Mesenchymal stem cell (in vitro differentiated cells and primary cell): ENCODE measurements at regions not wholly inside any gene's neighbourhood (a gene's known extent, or its start where the extent isn't known, plus 50 kb on each side); places are given as distances from the start of the nearest gene placed in this dataset.
A peak's percentile ranks its signal among the peaks of the same experiment; 100 is the strongest.

Source experiments
- DNase-seq: peaks from one replicate; pipeline ENCODE4 v3.0.0-alpha.2; 2013
- H2AFZ ChIP-seq: one replicate; pipeline ENCODE4 v1.6.1; 2013; ENCODE audit warnings: low read depth, mild to moderate bottlenecking, control low read depth, inconsistent platforms, low read length, moderate library complexity
- H2AK5ac ChIP-seq: 2 replicates; pipeline ENCODE4 v1.6.1; 2013; ENCODE audit warnings: low read length, moderate library complexity, mild to moderate bottlenecking, inconsistent platforms; ENCODE audit not compliant: severe bottlenecking
- H2BK120ac ChIP-seq: one replicate; pipeline ENCODE4 v1.6.1; 2013; ENCODE audit warnings: low read depth, mild to moderate bottlenecking, inconsistent platforms, low read length, moderate library complexity
- H2BK12ac ChIP-seq, 2 experiments: one replicate each; pipeline ENCODE4 v1.6.1; 2013; ENCODE audit warnings: inconsistent platforms in 2 of 2, low read length in 2 of 2, mild to moderate bottlenecking in 2 of 2, moderate library complexity in 2 of 2, control low read depth in 1 of 2
- H2BK15ac ChIP-seq: one replicate; pipeline ENCODE4 v1.6.1; 2013; ENCODE audit warnings: mild to moderate bottlenecking, low read depth, inconsistent platforms; ENCODE audit not compliant: poor library complexity, severe bottlenecking
- H2BK5ac ChIP-seq: 2 replicates; pipeline ENCODE4 v1.6.1; 2013; ENCODE audit warnings: low read depth, mild to moderate bottlenecking, low read length, control low read depth, inconsistent platforms; ENCODE audit not compliant: poor library complexity, severe bottlenecking
- H3K14ac ChIP-seq, 2 experiments: one replicate each; pipeline ENCODE4 v1.6.1; 2013; ENCODE audit warnings: inconsistent platforms in 2 of 2, low read length in 2 of 2, control low read depth in 1 of 2, mild to moderate bottlenecking in 1 of 2, moderate library complexity in 1 of 2
- H3K18ac ChIP-seq, 2 experiments: one replicate each; pipeline ENCODE4 v1.6.1; 2013; ENCODE audit warnings: inconsistent platforms in 2 of 2, low read length in 2 of 2, control low read depth in 1 of 2, low read depth in 1 of 2, mild to moderate bottlenecking in 1 of 2
- H3K23ac ChIP-seq, 2 experiments: one replicate each; pipeline ENCODE4 v1.6.1; 2013; ENCODE audit warnings: inconsistent platforms in 2 of 2, low read length in 2 of 2, mild to moderate bottlenecking in 2 of 2, moderate library complexity in 2 of 2, control low read depth in 1 of 2
- H3K27ac ChIP-seq: 2 replicates; pipeline ENCODE4 v1.5.1; 2013; ENCODE audit warnings: mild to moderate bottlenecking, moderate library complexity, low read length, control low read depth, inconsistent platforms; ENCODE audit not compliant: poor library complexity, severe bottlenecking
- H3K27me3 ChIP-seq, 2 experiments: 2 replicates each; pipeline versions ENCODE4 v1.6.1 to v1.7.0; 2013; ENCODE audit warnings: low read length in 2 of 2, mild to moderate bottlenecking in 2 of 2, moderate library complexity in 2 of 2, control low read depth in 1 of 2, inconsistent platforms in 1 of 2; ENCODE audit not compliant: control insufficient read depth in 1 of 2, insufficient read depth in 1 of 2
- H3K36me3 ChIP-seq, 2 experiments: 2 replicates each; pipeline versions ENCODE4 v1.6.1 to v1.7.0; 2013; ENCODE audit warnings: low read length in 2 of 2, control low read depth in 1 of 2, inconsistent platforms in 1 of 2, low read depth in 1 of 2, mild to moderate bottlenecking in 1 of 2; ENCODE audit not compliant: insufficient read depth in 2 of 2, control insufficient read depth in 1 of 2
- H3K4ac ChIP-seq, 2 experiments: one replicate each; pipeline ENCODE4 v1.6.1; 2013; ENCODE audit warnings: inconsistent platforms in 2 of 2, low read length in 2 of 2, mild to moderate bottlenecking in 2 of 2, moderate library complexity in 2 of 2, control low read depth in 1 of 2, low read depth in 1 of 2
- H3K4me1 ChIP-seq: 2 replicates; pipeline ENCODE4 v1.6.1; 2013; ENCODE audit warnings: low read depth, low read length, control low read depth; ENCODE audit not compliant: control insufficient read depth, insufficient read depth
- H3K4me2 ChIP-seq: 2 replicates; pipeline ENCODE4 v1.6.1; 2013; ENCODE audit warnings: low read length, mild to moderate bottlenecking, inconsistent platforms; ENCODE audit not compliant: poor library complexity, severe bottlenecking
- H3K4me3 ChIP-seq, 2 experiments: 2 replicates each; pipeline versions ENCODE4 v1.5.1 to v1.7.0; 2013; ENCODE audit warnings: low read length in 2 of 2, mild to moderate bottlenecking in 2 of 2, control low read depth in 1 of 2, low read depth in 1 of 2; ENCODE audit not compliant: insufficient read depth in 1 of 2
- H3K79me1 ChIP-seq: replicated peaks from 2 replicates; pipeline ENCODE4 v1.6.1; 2013; ENCODE audit warnings: mild to moderate bottlenecking, control low read depth, low read length, inconsistent platforms; ENCODE audit not compliant: poor library complexity, severe bottlenecking
- H3K9ac ChIP-seq: 2 replicates; pipeline ENCODE4 v1.7.0; 2013; ENCODE audit warnings: mild to moderate bottlenecking, low read length, moderate library complexity
- H3K9me3 ChIP-seq: 2 replicates; pipeline ENCODE4 v1.7.0; 2013; ENCODE audit warnings: mild to moderate bottlenecking, low read length; ENCODE audit not compliant: control insufficient read depth
- H4K8ac ChIP-seq: one replicate; pipeline ENCODE4 v1.6.1; 2013; ENCODE audit warnings: inconsistent platforms, mild to moderate bottlenecking, low read length, moderate library complexity
- H4K91ac ChIP-seq: one replicate; pipeline ENCODE4 v1.6.1; 2013; ENCODE audit warnings: mild to moderate bottlenecking, low read length, inconsistent platforms
- WGBS: methylation state at CpG from one replicate; pipeline ENCODE4 v1.1.7; 2013; ENCODE audit warnings: mixed read lengths; 5-methylcytosine and 5-hydroxymethylcytosine counted together

DNA sequence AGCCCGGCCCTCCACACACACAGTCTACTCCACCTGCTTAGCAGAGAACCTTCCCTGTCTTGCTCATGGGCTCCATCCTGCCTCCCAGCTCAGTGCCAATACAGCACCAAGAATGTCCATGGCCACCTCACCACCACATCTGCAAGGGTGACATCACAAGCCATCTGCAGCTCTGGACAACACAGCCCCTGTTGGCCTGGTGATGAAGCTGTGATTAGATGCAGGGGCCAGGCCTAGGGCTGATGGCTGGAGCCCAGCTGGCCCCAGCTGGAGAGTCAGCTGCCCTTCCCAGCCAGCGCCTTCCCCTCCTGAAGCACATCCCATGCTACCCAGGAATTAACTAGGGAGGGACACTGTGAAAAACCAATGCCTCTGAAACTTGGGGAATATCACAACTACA is 91.1 kb downstream of the TTC32 start:
- Histone ChIP-seq H3K36me3 (no peaks in the 10 kb centered on the region), H4K91ac (no peak overlapping the region), H2BK120ac (no peak overlapping the region), H2BK12ac (no peak overlapping the region), H3K14ac (peak overlapping the region in 1 of 2 experiments; percentile 3), H3K27ac (no peak overlapping the region), H3K23ac (no peak overlapping the region), H3K9me3 (no peaks in the 10 kb centered on the region), H4K8ac (no peak overlapping the region), H2AFZ (no peak overlapping the region), H2BK5ac (no peak overlapping the region), H2AK5ac (no peak overlapping the region), H3K18ac (no peak overlapping the region), H3K9ac (no peak overlapping the region), H3K4me3 (no peak overlapping the region), H3K4me1 (peaks cover 13% of the 10 kb centered on the region), H3K4ac (no peak overlapping the region), H3K79me1 (no peaks in the 10 kb centered on the region), H2BK15ac (no peak overlapping the region), H3K4me2 (no peak overlapping the region), H3K27me3 (peaks cover 0 to 11% of the 10 kb centered on the region in 2 experiments)
- 89% methylated on average over 2 of the region's 2 CpGs for WGBS
- DNase-seq, result peak; percentile 56

DNA sequence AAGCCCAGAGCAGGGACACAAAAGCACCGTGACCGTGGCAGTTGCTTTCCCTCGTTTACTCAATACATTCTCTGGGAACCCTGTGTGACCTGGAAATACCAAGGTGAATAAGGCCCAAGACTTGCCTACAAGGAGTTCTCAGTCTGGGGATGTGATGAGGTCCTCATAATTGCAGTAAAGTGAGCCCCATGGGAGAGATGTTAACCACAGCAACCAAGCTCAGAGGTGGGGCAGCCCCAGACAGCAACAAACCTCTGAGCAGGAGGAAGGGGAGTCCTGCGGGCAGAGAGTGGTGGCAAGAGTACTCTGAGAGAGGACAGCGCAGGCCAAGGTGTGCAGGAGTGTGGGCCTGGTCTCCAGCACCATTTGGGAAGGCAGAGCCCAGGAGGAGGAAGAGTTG is 91.6 kb downstream of the TTC32 start:
- DNase-seq, result no peak
- Histone ChIP-seq H4K8ac (no peak overlapping the region), H3K36me3 (no peaks in the 10 kb centered on the region), H3K9me3 (no peaks in the 10 kb centered on the region), H3K14ac (no peak overlapping the region), H2BK12ac (no peak overlapping the region), H3K27me3 (peaks cover 0 to 16% of the 10 kb centered on the region in 2 experiments), H4K91ac (no peak overlapping the region), H2AK5ac (peak overlapping the region; percentile 45), H2BK120ac (no peak overlapping the region), H3K9ac (no peak overlapping the region), H2AFZ (no peak overlapping the region), H3K18ac (no peak overlapping the region), H3K79me1 (no peaks in the 10 kb centered on the region), H3K23ac (no peak overlapping the region), H3K4me3 (no peak overlapping the region), H3K4me2 (no peak overlapping the region), H2BK5ac (no peak overlapping the region), H3K4me1 (peaks cover 13% of the 10 kb centered on the region), H3K4ac (no peak overlapping the region), H3K27ac (no peak overlapping the region), H2BK15ac (no peak overlapping the region)
- 87% methylated on average over 5 of the region's 5 CpGs for WGBS

DNA sequence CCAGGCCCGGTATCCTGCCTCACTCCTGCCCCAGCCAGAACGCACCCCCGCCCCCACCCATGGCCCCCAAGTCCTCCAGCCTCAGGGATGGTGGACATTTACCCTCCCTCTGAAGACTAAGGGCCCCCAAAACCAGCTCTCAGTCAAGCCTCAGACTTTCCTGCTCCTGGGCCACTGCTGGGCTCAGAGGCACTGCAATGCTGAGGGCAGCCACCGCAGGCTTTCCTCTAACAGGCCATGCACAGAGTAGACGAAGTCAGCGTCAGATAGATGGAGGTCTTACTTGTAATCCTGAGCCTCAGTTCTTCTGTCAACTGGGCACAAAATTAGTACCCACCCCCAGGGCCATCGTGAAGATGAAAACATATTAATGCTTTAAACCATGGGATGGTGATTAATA is 92.6 kb downstream of the TTC32 start:
- Histone ChIP-seq H4K91ac (no peak overlapping the region), H3K9ac (no peak overlapping the region), H4K8ac (no peak overlapping the region), H2AK5ac (no peak overlapping the region), H2AFZ (no peak overlapping the region), H2BK12ac (no peak overlapping the region), H3K27ac (no peak overlapping the region), H3K27me3 (peaks cover 0 to 22% of the 10 kb centered on the region in 2 experiments), H2BK15ac (no peak overlapping the region), H3K9me3 (no peaks in the 10 kb centered on the region), H3K23ac (no peak overlapping the region), H3K4ac (no peak overlapping the region), H3K79me1 (no peaks in the 10 kb centered on the region), H3K4me3 (no peak overlapping the region), H3K4me1 (peaks cover 13% of the 10 kb centered on the region), H3K18ac (no peak overlapping the region), H3K4me2 (no peak overlapping the region), H2BK120ac (no peak overlapping the region), H3K14ac (no peak overlapping the region), H2BK5ac (no peak overlapping the region), H3K36me3 (no peaks in the 10 kb centered on the region)
- no peak for DNase-seq
- 96% methylated on average over 6 of the region's 7 CpGs for WGBS

DNA sequence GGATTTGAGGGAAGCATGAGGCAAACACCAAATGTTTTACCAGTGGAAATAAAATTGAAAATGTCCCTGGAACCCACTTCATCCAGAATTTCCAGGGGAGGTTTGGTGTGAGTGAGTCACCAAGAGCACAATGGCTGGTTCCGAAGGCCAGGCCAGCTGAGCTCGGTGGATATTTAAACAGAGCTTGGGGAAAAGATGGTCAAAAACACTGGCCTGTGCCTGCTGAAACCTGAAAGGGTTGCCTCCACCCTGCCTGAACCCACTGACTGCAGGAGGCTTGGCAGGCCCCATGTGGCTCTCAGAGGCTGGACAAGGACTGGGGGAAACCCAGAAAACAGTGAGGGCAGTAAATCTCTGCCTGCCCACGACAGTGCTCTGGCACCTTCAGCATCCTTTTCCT is 93.9 kb downstream of the TTC32 start:
- 56% methylated on average over 3 of the region's 3 CpGs for WGBS
- H4K8ac ChIP-seq, result no peak overlapping the region
- no peak overlapping the region for H3K4me2 ChIP-seq
- no peak overlapping the region for H3K4me3 ChIP-seq
- no peak overlapping the region for H2AFZ ChIP-seq
- H3K9me3 ChIP-seq, result no peaks in the 10 kb centered on the region
- no peak overlapping the region for H4K91ac ChIP-seq
- no peaks in the 10 kb centered on the region for H3K79me1 ChIP-seq
- H2BK120ac ChIP-seq, result no peak overlapping the region
- H2BK12ac ChIP-seq, result no peak overlapping the region
- peaks cover 13% of the 10 kb centered on the region for H3K4me1 ChIP-seq
- no peak overlapping the region for H3K23ac ChIP-seq
- peaks cover 0 to 22% of the 10 kb centered on the region in 2 experiments for H3K27me3 ChIP-seq
- H2BK15ac ChIP-seq, result no peak overlapping the region
- H2AK5ac ChIP-seq, result no peak overlapping the region
- H3K4ac ChIP-seq, result no peak overlapping the region
- DNase-seq, result no peak
- no peak overlapping the region for H3K18ac ChIP-seq
- H3K9ac ChIP-seq, result no peak overlapping the region
- H3K36me3 ChIP-seq, result no peaks in the 10 kb centered on the region
- H3K27ac ChIP-seq, result no peak overlapping the region
- H2BK5ac ChIP-seq, result no peak overlapping the region
- no peak overlapping the region for H3K14ac ChIP-seq
